ENCODE measurements at regions not wholly inside any gene's neighbourhood (a gene's known extent, or its start where the extent isn't known, plus 50 kb on each side); places are given as distances from the start of the nearest gene placed in this dataset.

DNA sequence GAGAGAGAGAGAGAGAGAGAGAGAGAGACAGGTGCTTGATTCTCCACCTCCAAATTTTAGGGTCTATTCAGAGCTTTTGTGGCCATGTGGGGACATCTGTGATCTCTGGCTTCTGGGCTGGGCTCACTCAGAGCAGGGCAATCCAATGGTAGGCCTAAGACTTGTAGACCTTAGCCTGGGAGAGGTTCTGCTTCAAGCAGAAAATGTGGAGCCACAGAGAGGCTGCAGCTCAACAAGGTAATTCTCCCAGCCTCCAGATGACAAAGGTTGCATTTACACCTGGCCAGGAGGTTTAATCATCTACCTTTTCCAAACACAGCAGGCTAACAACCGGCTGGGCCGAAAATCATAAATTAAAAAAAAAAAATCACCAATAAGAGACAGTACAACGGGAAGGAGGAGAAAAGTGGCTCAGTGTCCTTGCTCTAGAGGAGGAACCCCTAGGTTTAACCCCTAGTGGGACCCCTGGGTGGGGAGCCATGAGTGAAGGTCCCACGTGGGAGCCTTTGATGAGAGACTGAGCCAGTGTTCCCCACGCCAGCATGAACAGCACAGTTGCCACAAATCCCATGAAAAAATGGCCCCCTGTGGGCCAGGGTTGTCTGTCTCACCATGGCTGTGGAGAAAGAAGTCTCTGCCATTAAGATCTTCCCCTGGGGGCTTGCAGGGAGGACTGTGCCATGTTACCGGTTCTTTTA, 124.0 kb upstream of the GATA6 start:
- TF ChIP-seq, protein P1, sequence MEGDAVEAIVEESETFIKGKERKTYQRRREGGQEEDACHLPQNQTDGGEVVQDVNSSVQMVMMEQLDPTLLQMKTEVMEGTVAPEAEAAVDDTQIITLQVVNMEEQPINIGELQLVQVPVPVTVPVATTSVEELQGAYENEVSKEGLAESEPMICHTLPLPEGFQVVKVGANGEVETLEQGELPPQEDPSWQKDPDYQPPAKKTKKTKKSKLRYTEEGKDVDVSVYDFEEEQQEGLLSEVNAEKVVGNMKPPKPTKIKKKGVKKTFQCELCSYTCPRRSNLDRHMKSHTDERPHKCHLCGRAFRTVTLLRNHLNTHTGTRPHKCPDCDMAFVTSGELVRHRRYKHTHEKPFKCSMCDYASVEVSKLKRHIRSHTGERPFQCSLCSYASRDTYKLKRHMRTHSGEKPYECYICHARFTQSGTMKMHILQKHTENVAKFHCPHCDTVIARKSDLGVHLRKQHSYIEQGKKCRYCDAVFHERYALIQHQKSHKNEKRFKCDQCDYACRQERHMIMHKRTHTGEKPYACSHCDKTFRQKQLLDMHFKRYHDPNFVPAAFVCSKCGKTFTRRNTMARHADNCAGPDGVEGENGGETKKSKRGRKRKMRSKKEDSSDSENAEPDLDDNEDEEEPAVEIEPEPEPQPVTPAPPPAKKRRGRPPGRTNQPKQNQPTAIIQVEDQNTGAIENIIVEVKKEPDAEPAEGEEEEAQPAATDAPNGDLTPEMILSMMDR (IDR thresholded peaks at IDR 0.05) = no peak
- TF ChIP-seq POLR2A (IDR thresholded peaks at IDR 0.05) = no peak
